DND-41 (cell line): ENCODE measurements at regions not wholly inside any gene's neighbourhood (a gene's known extent, or its start where the extent isn't known, plus 50 kb on each side); places are given as distances from the start of the nearest gene placed in this dataset.

Experiments
- ATAC-seq: fragments of 200-7000 bp; cut with Tn5 transposase; 3 replicates; pipeline ENCODE4 v1.9.1; 2021; ENCODE audit warnings: low read depth; ENCODE audit not compliant: insufficient read depth
- DNase-seq: peaks from one replicate; pipeline ENCODE4 v3.0.0-alpha.2; 2020
- H2AFZ ChIP-seq: 2 replicates; pipeline ENCODE4 v1.6.0; 2012; ENCODE audit warnings: low read depth, low read length
- H3K27ac ChIP-seq: 2 replicates; pipeline ENCODE4 v1.5.1; 2012; ENCODE audit warnings: low read length, inconsistent platforms
- H3K27me3 ChIP-seq: fragments of 200-600 bp; sonication (generic); 2 replicates; pipeline ENCODE4 v1.6.0; 2012; ENCODE audit warnings: low read length, mild to moderate bottlenecking, inconsistent platforms; ENCODE audit not compliant: insufficient read depth, poor library complexity
- H3K36me3 ChIP-seq: 2 replicates; pipeline ENCODE4 v1.5.1; 2012; ENCODE audit warnings: low read length, inconsistent platforms; ENCODE audit not compliant: insufficient read depth
- H3K4me1 ChIP-seq: 2 replicates; pipeline ENCODE4 v1.5.1; 2012; ENCODE audit warnings: mild to moderate bottlenecking, low read length; ENCODE audit not compliant: insufficient read depth
- H3K4me2 ChIP-seq: 2 replicates; pipeline ENCODE4 v1.6.0; 2012; ENCODE audit warnings: mild to moderate bottlenecking, moderate library complexity, low read length, inconsistent platforms; ENCODE audit not compliant: insufficient read depth
- H3K4me3 ChIP-seq, 2 experiments: fragments of 200-600 bp in 1 of 2; shearing (Covaris generic) in 1 of 2; 2 replicates each; pipeline ENCODE4 v1.5.1; 2012 to 2016; ENCODE audit warnings: inconsistent platforms in 2 of 2, low read length in 2 of 2, mild to moderate bottlenecking in 2 of 2, low read depth in 1 of 2, moderate library complexity in 1 of 2
- H3K79me2 ChIP-seq: 2 replicates; pipeline ENCODE4 v1.6.0; 2012; ENCODE audit warnings: low read length, inconsistent platforms; ENCODE audit not compliant: insufficient read depth
- H3K9ac ChIP-seq: 2 replicates; pipeline ENCODE4 v1.6.0; 2012; ENCODE audit warnings: low read depth, mild to moderate bottlenecking, inconsistent platforms, low read length, moderate library complexity
- H3K9me3 ChIP-seq: 2 replicates; pipeline ENCODE4 v1.5.1; 2012; ENCODE audit warnings: low read length, moderate library complexity, mild to moderate bottlenecking, inconsistent platforms; ENCODE audit not compliant: insufficient read depth, severe bottlenecking
- H4K20me1 ChIP-seq: 2 replicates; pipeline ENCODE4 v1.6.0; 2012; ENCODE audit warnings: low read length; ENCODE audit not compliant: insufficient read depth
- EZH2 ChIP-seq: IDR thresholded peaks from 3 replicates; pipeline ENCODE4 v1.6.1; 2012; ENCODE audit warnings: borderline replicate concordance, low read depth, mild to moderate bottlenecking, moderate library complexity, low read length, inconsistent platforms; ENCODE audit not compliant: severe bottlenecking
- TF ChIP-seq, protein P1 (sequence below): IDR thresholded peaks from 2 replicates; pipeline ENCODE4 v1.5.1; 2012; ENCODE audit warnings: borderline replicate concordance, low read length, moderate library complexity, mild to moderate bottlenecking; ENCODE audit not compliant: poor library complexity, severe bottlenecking; ENCODE audit errors: extremely low read depth

GRCh38 chr3:127339928-127340861, 52.3 kb upstream of the PRR20G start:
- Histone ChIP-seq H3K27me3 (no peaks in the 10 kb centered on the region), H3K4me1 (no peaks in the 10 kb centered on the region), H2AFZ (no peak overlapping the region), H4K20me1 (no peaks in the 10 kb centered on the region), H3K9me3 (no peaks in the 10 kb centered on the region), H3K4me3 (no peak overlapping the region), H3K79me2 (no peaks in the 10 kb centered on the region), H3K36me3 (no peaks in the 10 kb centered on the region), H3K4me2 (no peak overlapping the region), H3K9ac (no peak overlapping the region), H3K27ac (no peak overlapping the region)
- ATAC-seq: no peak
- DNase-seq: no peak
- TF ChIP-seq EZH2: no peak
- TF ChIP-seq, protein P1, sequence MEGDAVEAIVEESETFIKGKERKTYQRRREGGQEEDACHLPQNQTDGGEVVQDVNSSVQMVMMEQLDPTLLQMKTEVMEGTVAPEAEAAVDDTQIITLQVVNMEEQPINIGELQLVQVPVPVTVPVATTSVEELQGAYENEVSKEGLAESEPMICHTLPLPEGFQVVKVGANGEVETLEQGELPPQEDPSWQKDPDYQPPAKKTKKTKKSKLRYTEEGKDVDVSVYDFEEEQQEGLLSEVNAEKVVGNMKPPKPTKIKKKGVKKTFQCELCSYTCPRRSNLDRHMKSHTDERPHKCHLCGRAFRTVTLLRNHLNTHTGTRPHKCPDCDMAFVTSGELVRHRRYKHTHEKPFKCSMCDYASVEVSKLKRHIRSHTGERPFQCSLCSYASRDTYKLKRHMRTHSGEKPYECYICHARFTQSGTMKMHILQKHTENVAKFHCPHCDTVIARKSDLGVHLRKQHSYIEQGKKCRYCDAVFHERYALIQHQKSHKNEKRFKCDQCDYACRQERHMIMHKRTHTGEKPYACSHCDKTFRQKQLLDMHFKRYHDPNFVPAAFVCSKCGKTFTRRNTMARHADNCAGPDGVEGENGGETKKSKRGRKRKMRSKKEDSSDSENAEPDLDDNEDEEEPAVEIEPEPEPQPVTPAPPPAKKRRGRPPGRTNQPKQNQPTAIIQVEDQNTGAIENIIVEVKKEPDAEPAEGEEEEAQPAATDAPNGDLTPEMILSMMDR: no peak

DNA sequence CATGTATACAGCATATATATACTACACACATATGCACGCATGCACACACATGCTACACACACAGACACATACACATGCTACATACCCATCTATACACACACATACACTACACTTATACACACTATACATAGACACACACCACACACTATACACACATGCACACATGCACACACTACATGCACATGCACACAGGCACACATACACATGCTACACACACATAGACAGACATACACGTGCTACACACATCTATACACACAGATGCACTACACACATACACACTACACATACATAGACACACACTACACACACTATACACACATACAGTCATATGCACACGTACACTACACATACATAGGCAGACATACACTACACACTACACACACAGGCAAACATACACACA, 51.2 kb upstream of the PRR20G start:
- no peak overlapping the region for H3K9ac ChIP-seq

GRCh38 chr3:127337911-127338531, 50.2 kb upstream of the PRR20G start:
- no peaks in the 10 kb centered on the region for H4K20me1 ChIP-seq
- no peaks in the 10 kb centered on the region for H3K27me3 ChIP-seq
- DNase-seq (no peak), ATAC-seq (no peak)
- no peaks in the 10 kb centered on the region for H3K4me1 ChIP-seq
- H3K4me2 ChIP-seq: no peak overlapping the region
- H3K9me3 ChIP-seq: no peaks in the 10 kb centered on the region
- no peaks in the 10 kb centered on the region for H3K36me3 ChIP-seq
- H3K4me3 ChIP-seq: no peak overlapping the region
- TF ChIP-seq, protein P1: no peak
- TF ChIP-seq EZH2: no peak
- no peak overlapping the region for H3K27ac ChIP-seq
- H3K79me2 ChIP-seq: no peaks in the 10 kb centered on the region
- no peak overlapping the region for H2AFZ ChIP-seq
- H3K9ac ChIP-seq: no peak overlapping the region

More for the DNA sequence above, 51.2 kb upstream of the PRR20G start:
- TF ChIP-seq EZH2: no peak
- TF ChIP-seq, protein P1: no peak
- Histone ChIP-seq H3K27ac (no peak overlapping the region), H3K4me3 (no peak overlapping the region), H2AFZ (no peak overlapping the region), H3K4me2 (no peak overlapping the region), H3K36me3 (no peaks in the 10 kb centered on the region), H3K9me3 (no peaks in the 10 kb centered on the region), H4K20me1 (no peaks in the 10 kb centered on the region), H3K4me1 (no peaks in the 10 kb centered on the region), H3K79me2 (no peaks in the 10 kb centered on the region), H3K27me3 (no peaks in the 10 kb centered on the region)
- ATAC-seq (no peak), DNase-seq (no peak)
